ENCODE measurements at regions not wholly inside any gene's neighbourhood (a gene's known extent, or its start where the extent isn't known, plus 50 kb on each side); places are given as distances from the start of the nearest gene placed in this dataset.

- Mint-ChIP-seq H3K4me3 (no peak overlapping the region), H3K27me3 (peaks cover 9% of the 10 kb centered on the region), H3K4me1 (no peaks in the 10 kb centered on the region), H3K9me3 (ENCODE audit: insufficient read depth) (no peaks in the 10 kb centered on the region), H3K27ac (no peak overlapping the region)
- no peaks in the 10 kb centered on the region for H3K79me2 ChIP-seq (ENCODE audit: control insufficient read depth, insufficient read depth, low read length)
- DNase-seq (no peak), ATAC-seq (ENCODE audit: low read depth) (no peak)
- H3K27ac ChIP-seq (ENCODE audit: low read length in 2 of 2) = no peak overlapping the region
- H4K20me1 ChIP-seq (ENCODE audit: control insufficient read depth, insufficient read depth, low read length, poor library complexity, severe bottlenecking) = no peaks in the 10 kb centered on the region
- no peaks in the 10 kb centered on the region for H3K9me3 ChIP-seq (ENCODE audit: control extremely low read depth in 1 of 3, control insufficient read depth in 2 of 3, insufficient read depth in 1 of 3, low read length in 2 of 3)
- POLR2A ChIA-PET = no interaction called here
- WGBS (ENCODE audit: insufficient coverage) = no CpG with 5 or more reads among the region's 2 CpGs
- CTCF ChIA-PET = interaction anchor here (0.6 kb wide), 1 partner anchor 1063 kb away, joined by 3 read pairs; no protein-coding TSS in a partner anchor
- H2AFZ ChIP-seq (ENCODE audit: insufficient read depth, low read depth, low read length, poor library complexity, severe bottlenecking) = no peak overlapping the region
- H3K9ac ChIP-seq (ENCODE audit: low read length) = no peak overlapping the region
- no peaks in the 10 kb centered on the region for H3K4me1 ChIP-seq (ENCODE audit: control insufficient read depth in 2 of 2, insufficient read depth in 2 of 2, low read length in 2 of 2)
- no peak overlapping the region for H3K4me3 ChIP-seq (ENCODE audit: control extremely low read depth in 1 of 5, extremely low read depth in 1 of 5, insufficient read depth in 1 of 5, low read depth in 2 of 5, low read length in 4 of 5)
- no peaks in the 10 kb centered on the region for H3K36me3 ChIP-seq (replicated peaks in 1 of 2; ENCODE audit: control extremely low read depth in 1 of 2, control insufficient read depth in 1 of 2, extremely low read depth in 1 of 2, insufficient read depth in 2 of 2, low read length in 1 of 2)
- no peak for TF ChIP-seq CTCF (IDR thresholded peaks at IDR 0.05)
- TF ChIP-seq EZH2 (IDR thresholded peaks at IDR 0.05; ENCODE audit: borderline replicate concordance, insufficient read depth, low read depth, low read length, poor library complexity, severe bottlenecking) = no peak
- H3K27me3 ChIP-seq (replicated peaks in 1 of 4; ENCODE audit: control extremely low read depth in 1 of 4, control insufficient read depth in 3 of 4, insufficient read depth in 4 of 4, low read length in 3 of 4) = no peaks in the 10 kb centered on the region
- no peak overlapping the region for H3K4me2 ChIP-seq (replicated peaks; ENCODE audit: low read depth, low read length, poor library complexity, severe bottlenecking)
- intact Hi-C loops (cut with micrococcal nuclease) = no loop called here
Observed at GRCh38 chr12:118921761-118922160, 59.6 kb upstream of the SRRM4 start.

- H3K27me3 ChIP-seq (replicated peaks in 1 of 4; ENCODE audit: control extremely low read depth in 1 of 4, control insufficient read depth in 3 of 4, insufficient read depth in 4 of 4, low read length in 3 of 4) = no peaks in the 10 kb centered on the region
- H3K4me1 Mint-ChIP-seq = no peaks in the 10 kb centered on the region
- intact Hi-C loops (cut with micrococcal nuclease) = no loop called here
- no peak overlapping the region for H3K27ac Mint-ChIP-seq
- no peak overlapping the region for H3K4me2 ChIP-seq (replicated peaks; ENCODE audit: low read depth, low read length, poor library complexity, severe bottlenecking)
- no peaks in the 10 kb centered on the region for H3K4me1 ChIP-seq (ENCODE audit: control insufficient read depth in 2 of 2, insufficient read depth in 2 of 2, low read length in 2 of 2)
- WGBS (ENCODE audit: insufficient coverage) = 86% methylated on average over 1 of the region's 2 CpGs
- H3K4me3 Mint-ChIP-seq = no peak overlapping the region
- no peak overlapping the region for H3K4me3 ChIP-seq (ENCODE audit: control extremely low read depth in 1 of 5, extremely low read depth in 1 of 5, insufficient read depth in 1 of 5, low read depth in 2 of 5, low read length in 4 of 5)
- POLR2A ChIA-PET = no interaction called here
- no peak overlapping the region for H3K9ac ChIP-seq (ENCODE audit: low read length)
- TF ChIP-seq EZH2 (IDR thresholded peaks at IDR 0.05; ENCODE audit: borderline replicate concordance, insufficient read depth, low read depth, low read length, poor library complexity, severe bottlenecking) (no peak), CTCF (IDR thresholded peaks at IDR 0.05) (no peak)
- no peaks in the 10 kb centered on the region for H3K9me3 Mint-ChIP-seq (ENCODE audit: insufficient read depth)
- no peak overlapping the region for H3K27ac ChIP-seq (ENCODE audit: low read length in 2 of 2)
- no peaks in the 10 kb centered on the region for H3K79me2 ChIP-seq (ENCODE audit: control insufficient read depth, insufficient read depth, low read length)
- no peaks in the 10 kb centered on the region for H3K36me3 ChIP-seq (replicated peaks in 1 of 2; ENCODE audit: control extremely low read depth in 1 of 2, control insufficient read depth in 1 of 2, extremely low read depth in 1 of 2, insufficient read depth in 2 of 2, low read length in 1 of 2)
- ATAC-seq (ENCODE audit: low read depth) (no peak), DNase-seq (no peak)
- peaks cover 9% of the 10 kb centered on the region for H3K27me3 Mint-ChIP-seq
- CTCF ChIA-PET = interaction anchor here (0.6 kb wide), 1 partner anchor 1063 kb away, joined by 3 read pairs; no protein-coding TSS in a partner anchor
- no peaks in the 10 kb centered on the region for H4K20me1 ChIP-seq (ENCODE audit: control insufficient read depth, insufficient read depth, low read length, poor library complexity, severe bottlenecking)
- H3K9me3 ChIP-seq (ENCODE audit: control extremely low read depth in 1 of 3, control insufficient read depth in 2 of 3, insufficient read depth in 1 of 3, low read length in 2 of 3) = no peaks in the 10 kb centered on the region
- H2AFZ ChIP-seq (ENCODE audit: insufficient read depth, low read depth, low read length, poor library complexity, severe bottlenecking) = no peak overlapping the region
Observed at GRCh38 chr12:118922405-118922804, 58.9 kb upstream of the SRRM4 start.
